DOHH2 (cell line): ENCODE measurements at regions not wholly inside any gene's neighbourhood (a gene's known extent, or its start where the extent isn't known, plus 50 kb on each side); places are given as distances from the start of the nearest gene placed in this dataset.

Experiments
- CTCF ChIP-seq: fragments of 200-600 bp; sonication (generic); IDR thresholded peaks from one replicate; pipeline ENCODE4 v1.5.1; 2014; ENCODE audit warnings: antibody characterized with exemption, mild to moderate bottlenecking, low read depth, low read length; ENCODE audit not compliant: poor library complexity, severe bottlenecking
- EZH2phosphoT487 ChIP-seq: fragments of 200-600 bp; sonication (generic); IDR thresholded peaks from 2 replicates; pipeline ENCODE4 v1.6.1; 2017; ENCODE audit warnings: borderline replicate concordance, mild to moderate bottlenecking, antibody characterized with exemption, low read length, moderate library complexity, mixed read lengths

- TF ChIP-seq CTCF (no peak), EZH2phosphoT487 (no peak)
Observed at GRCh38 chr22:33129621-33130020, 71.4 kb upstream of the SYN3 start.
